ELF-1 (cell line): ENCODE measurements at regions not wholly inside any gene's neighbourhood (a gene's known extent, or its start where the extent isn't known, plus 50 kb on each side); places are given as distances from the start of the nearest gene placed in this dataset.
A peak's percentile ranks its signal among the peaks of the same experiment; 100 is the strongest.
"Not testable (repeated sequence)": the region's sequence is repeated elsewhere in the genome, so short reads cannot be mapped to it uniquely, and the experiment has no call there.

Experiments
- DNase-seq: peaks from one replicate; pipeline ENCODE4 v3.0.0-alpha.2; 2016; ENCODE audit warnings: low read depth, low spot score

- DNase-seq = no peak
These were observed 84.2 kb upstream of the SLC2A1 start for GRCh38 chr1:43042773-43043457.

- DNase-seq = no peak
These were observed 83.5 kb upstream of the SLC2A1 start for GRCh38 chr1:43042127-43042526.

- no peak for DNase-seq
These were observed 82.9 kb upstream of the SLC2A1 start for GRCh38 chr1:43041591-43041990.

GRCh38 chr1:43039228-43040055 is 80.8 kb upstream of the SLC2A1 start:
- no peak for DNase-seq

- DNase-seq = no peak
These were observed 79.7 kb upstream of the SLC2A1 start for GRCh38 chr1:43038232-43038935.

- DNase-seq = no peak
These were observed 78.8 kb upstream of the SLC2A1 start for GRCh38 chr1:43037466-43037865.

GRCh38 chr1:43036932-43037331 is 78.3 kb upstream of the SLC2A1 start:
- no peak for DNase-seq

- peak; percentile 79 for DNase-seq
These were observed 77.4 kb upstream of the SLC2A1 start for GRCh38 chr1:43035821-43036741.

- no peak for DNase-seq
These were observed 76.1 kb upstream of the SLC2A1 start for GRCh38 chr1:43034778-43035177.

GRCh38 chr1:43034195-43034658 is 75.6 kb upstream of the SLC2A1 start:
- DNase-seq = no peak

- no peak for DNase-seq
These were observed 72.9 kb upstream of the SLC2A1 start for GRCh38 chr1:43031316-43032203.

GRCh38 chr1:43024905-43025304 is 66.2 kb upstream of the SLC2A1 start:
- no peak for DNase-seq

- DNase-seq = no peak
These were observed 63.1 kb upstream of the SLC2A1 start for GRCh38 chr1:43021547-43022474.

- no peak for DNase-seq
These were observed 60.6 kb upstream of the SLC2A1 start for GRCh38 chr1:43019226-43019625.

- no peak for DNase-seq
These were observed 59.5 kb upstream of the SLC2A1 start for GRCh38 chr1:43018121-43018520.

- DNase-seq = no peak
These were observed 56.6 kb upstream of the SLC2A1 start for GRCh38 chr1:43015269-43015668.

- not testable (repeated sequence) for DNase-seq
These were observed 55.9 kb upstream of the SLC2A1 start for GRCh38 chr1:43014579-43014978.

- no peak for DNase-seq
These were observed 52.4 kb upstream of the SLC2A1 start for GRCh38 chr1:43011020-43011419.

- no peak for DNase-seq
These were observed 50.6 kb upstream of the SLC2A1 start for GRCh38 chr1:43009274-43009673.
